ENCODE measurements at regions not wholly inside any gene's neighbourhood (a gene's known extent, or its start where the extent isn't known, plus 50 kb on each side); places are given as distances from the start of the nearest gene placed in this dataset.

GRCh38 chr12:125217308-125217707 lies 152.1 kb downstream of the AACS start:
- no peak for DNase-seq
- H2BK12ac ChIP-seq (ENCODE audit: insufficient read length, low read depth, low read length): no peak overlapping the region
- Mint-ChIP-seq H3K36me3 (ENCODE audit: insufficient read depth in 1 of 3, low read depth in 3 of 3) (peaks cover 0 to 32% (median 8%) of the 10 kb centered on the region in 3 experiments; a peak in 4 of 7 replicates), H3K27me3 (ENCODE audit: low read depth) (peaks cover 10% of the 10 kb centered on the region), H3K4me3 (no peak overlapping the region), H3K9me3 (peaks cover 4 to 7% of the 10 kb centered on the region in 2 experiments; a peak in 2 of 5 replicates), H3K4me1 (peaks cover 3 to 8% of the 10 kb centered on the region in 2 experiments), H3K27ac (no peak overlapping the region)
- no peak overlapping the region for H2AFZ ChIP-seq (ENCODE audit: low read length)
- H3K56ac ChIP-seq (ENCODE audit: insufficient read length, low read depth, low read length): no peak overlapping the region
- H3K27ac ChIP-seq (ENCODE audit: insufficient read length, low read depth, low read length): no peak overlapping the region
- no peaks in the 10 kb centered on the region for H3K23me2 ChIP-seq (ENCODE audit: insufficient read length, low read depth, low read length, poor library complexity, severe bottlenecking)
- no peaks in the 10 kb centered on the region for H4K20me1 ChIP-seq (ENCODE audit: control insufficient read depth, insufficient read depth, insufficient read length)
- no peak overlapping the region for H4K91ac ChIP-seq (ENCODE audit: insufficient read length, low read depth, low read length)
- H3K79me2 ChIP-seq (ENCODE audit: insufficient read depth, low read length): peaks cover 5% of the 10 kb centered on the region; the same call in 1 of the 2 replicates
- H2BK15ac ChIP-seq (ENCODE audit: low read depth, low read length): no peak overlapping the region
- no peak overlapping the region for H2BK5ac ChIP-seq (ENCODE audit: insufficient read length, low read length)
- no peak overlapping the region for H3K14ac ChIP-seq (ENCODE audit: insufficient read depth, low read length)
- no peak overlapping the region for H4K5ac ChIP-seq (ENCODE audit: insufficient read length, low read depth, low read length)
- H2BK120ac ChIP-seq (ENCODE audit: low read depth, low read length, poor library complexity, severe bottlenecking): no peak overlapping the region
- no peak overlapping the region for H4K8ac ChIP-seq (replicated peaks; ENCODE audit: insufficient read length, low read depth, low read length)
- no peak for TF ChIP-seq CTCF (conservative IDR thresholded peaks at IDR 0.05)
- no peak overlapping the region for H2AK5ac ChIP-seq (ENCODE audit: insufficient read length, low read length)
- H3K79me1 ChIP-seq (ENCODE audit: insufficient read depth, low read depth, low read length, poor library complexity, severe bottlenecking): peaks cover 2% of the 10 kb centered on the region
- H3K9ac ChIP-seq (ENCODE audit: extremely low read depth, insufficient read length, low read length): no peak overlapping the region
- no peak overlapping the region for H3K4ac ChIP-seq (ENCODE audit: low read depth, low read length)
- H3T11ph ChIP-seq (ENCODE audit: low read length): no peak overlapping the region
- H3K18ac ChIP-seq (ENCODE audit: insufficient read length, low read depth, low read length): no peak overlapping the region
- no peak overlapping the region for H2BK20ac ChIP-seq (ENCODE audit: low read depth, low read length, poor library complexity, severe bottlenecking)
- WGBS (ENCODE audit: extremely low coverage, insufficient read length, low lambda C conversion rate): no CpG with 5 or more reads among the region's 5 CpGs
- H3K4me2 ChIP-seq (ENCODE audit: insufficient read depth, insufficient read length, low read length): no peak overlapping the region
- H3K9me3 ChIP-seq (ENCODE audit: control insufficient read depth, low read depth, low read length): no peaks in the 10 kb centered on the region
- H3K27me3 ChIP-seq (ENCODE audit: insufficient read depth, low read length): no peaks in the 10 kb centered on the region
- H3K23ac ChIP-seq (ENCODE audit: insufficient read length, low read depth, low read length): no peak overlapping the region
- H3K4me1 ChIP-seq (ENCODE audit: insufficient read depth, low read length): peaks cover 6% of the 10 kb centered on the region

Data from H9 (cell line).